Panc1 (cell line): ENCODE measurements at regions not wholly inside any gene's neighbourhood (a gene's known extent, or its start where the extent isn't known, plus 50 kb on each side); places are given as distances from the start of the nearest gene placed in this dataset.

ENCODE experiments used
- ATAC-seq: fragments of 200-7000 bp; cut with Tn5 transposase; 2 replicates; pipeline ENCODE4 v1.9.1; 2020; ENCODE audit warnings: mild to moderate bottlenecking, moderate library complexity
- BruUV-seq: library from RNA; stranded (reverse); fragments of 400-500 nt; replicated peaks from 2 replicates; lab custom pipeline; 2021; lab: Mats Ljungman, UMichigan
- CTCF ChIA-PET: fragments of 300-600 bp; sonication (Branson Sonifier 250); formaldehyde crosslinking; loops from one replicate; lab custom pipeline; 2022; ENCODE audit warnings: antibody characterized with exemption; lab: Charles Lee
- POLR2A ChIA-PET: fragments of 300-600 bp; sonication (Branson Sonifier 250); formaldehyde crosslinking; loops from one replicate; lab custom pipeline; 2022; ENCODE audit warnings: antibody characterized with exemption; lab: Charles Lee
- DNase-seq: peaks from one replicate; pipeline ENCODE4 v3.0.0-alpha.2; 2010; ENCODE audit warnings: low read depth, low spot score
- H3K27ac ChIP-seq: 2 replicates; pipeline ENCODE4 v1.5.1; 2011; ENCODE audit warnings: mild to moderate bottlenecking, low read length, inconsistent platforms
- H3K27me3 ChIP-seq: fragments of 200-500 bp; sonication (Bioruptor generic); 2 replicates; pipeline ENCODE4 v1.6.0; 2014; ENCODE audit warnings: low read length, inconsistent platforms; ENCODE audit not compliant: control insufficient read depth, insufficient read depth
- H3K36me3 ChIP-seq: fragments of 200-500 bp; sonication (Bioruptor generic); 2 replicates; pipeline ENCODE4 v1.5.1; 2014; ENCODE audit warnings: inconsistent platforms, mild to moderate bottlenecking, low read length, moderate library complexity; ENCODE audit not compliant: control insufficient read depth, insufficient read depth
- H3K4me1 ChIP-seq: 2 replicates; pipeline ENCODE4 v1.5.1; 2011; ENCODE audit warnings: inconsistent platforms, mild to moderate bottlenecking, low read length, moderate library complexity; ENCODE audit not compliant: control insufficient read depth, insufficient read depth
- H3K4me3 ChIP-seq, 2 experiments: 2 replicates each; pipeline ENCODE4 v1.5.1; 2011 to 2012; ENCODE audit warnings: low read depth in 2 of 2, low read length in 2 of 2, mild to moderate bottlenecking in 2 of 2, inconsistent platforms in 1 of 2, moderate library complexity in 1 of 2
- H3K9me3 ChIP-seq: fragments of 200-500 bp; sonication (Bioruptor generic); 2 replicates; pipeline ENCODE4 v1.5.1; 2014; ENCODE audit warnings: low read depth, mild to moderate bottlenecking, inconsistent platforms, low read length, moderate library complexity; ENCODE audit not compliant: control insufficient read depth, insufficient read depth
- CTCF ChIP-seq: fragments of 450-650 bp; IDR thresholded peaks from 2 replicates; pipeline ENCODE4 v1.5.1; 2017; ENCODE audit warnings: mild to moderate bottlenecking
- POLR2AphosphoS5 ChIP-seq: IDR thresholded peaks from 2 replicates; pipeline ENCODE4 v1.6.1; 2012; ENCODE audit warnings: mild to moderate bottlenecking, low read depth, low read length, moderate library complexity
- REST ChIP-seq, 2 experiments: IDR thresholded peaks; 2 replicates each; pipeline ENCODE4 v1.6.1; 2011 to 2012; ENCODE audit warnings: low read depth in 2 of 2, control low read depth in 1 of 2, low read length in 1 of 2, mild to moderate bottlenecking in 1 of 2, moderate library complexity in 1 of 2; ENCODE audit not compliant: insufficient read depth in 1 of 2
- SIN3A ChIP-seq: IDR thresholded peaks from 2 replicates; pipeline ENCODE4 v1.6.1; 2012; ENCODE audit warnings: low read depth, mild to moderate bottlenecking, low read length, moderate library complexity, borderline replicate concordance; ENCODE audit not compliant: insufficient read depth
- TCF7L2 ChIP-seq: IDR thresholded peaks from 2 replicates; pipeline ENCODE4 v1.6.1; 2011; ENCODE audit warnings: mild to moderate bottlenecking, low read depth, low read length, inconsistent platforms
- in situ Hi-C: cut with HindIII; loops from 2 replicates; pipeline ENCODE4 v1.10.0; 2016; ENCODE audit warnings: low sequenced_read_pairs, low pct_unique_long_range_greater_than_20kb
- intact Hi-C: fragments of 100-400 bp; cut with micrococcal nuclease; formaldehyde crosslinking; loops from one replicate; pipeline ENCODE4 v1.10.0; 2022; ENCODE audit not compliant: unreplicated experiment

- Histone ChIP-seq H3K27me3 (no peaks in the 10 kb centered on the region), H3K36me3 (no peaks in the 10 kb centered on the region), H3K9me3 (no peaks in the 10 kb centered on the region), H3K4me3 (no peak overlapping the region), H3K4me1 (no peaks in the 10 kb centered on the region), H3K27ac (no peak overlapping the region)
- ATAC-seq (no peak), DNase-seq (no peak)
- BruUV-seq, result no TSS peak
- in situ Hi-C loops (no loop called here), intact Hi-C loops (no loop called here)
- ChIA-PET CTCF (no interaction called here), POLR2A (no interaction called here)
- TF ChIP-seq CTCF (no peak), POLR2AphosphoS5 (no peak), REST (IDR thresholded peaks at IDR 0.05; ENCODE audit: insufficient read depth in 1 of 2, low read depth in 2 of 2, low read length in 1 of 2) (no peak), TCF7L2 (no peak), SIN3A (no peak)
Measured at GRCh38 chr13:108478179-108478578, 151.2 kb upstream of the MYO16 start.

- ChIA-PET POLR2A (no interaction called here), CTCF (no interaction called here)
- Histone ChIP-seq H3K27ac (no peak overlapping the region), H3K27me3 (no peaks in the 10 kb centered on the region), H3K4me3 (no peak overlapping the region), H3K36me3 (no peaks in the 10 kb centered on the region), H3K4me1 (no peaks in the 10 kb centered on the region), H3K9me3 (no peaks in the 10 kb centered on the region)
- no TSS peak for BruUV-seq
- DNase-seq (no peak), ATAC-seq (no peak)
- no peak for TF ChIP-seq POLR2AphosphoS5
- TF ChIP-seq SIN3A, result no peak
- no peak for TF ChIP-seq TCF7L2
- TF ChIP-seq CTCF, result no peak
- no peak for TF ChIP-seq REST (IDR thresholded peaks at IDR 0.05; ENCODE audit: insufficient read depth in 1 of 2, low read depth in 2 of 2, low read length in 1 of 2)
- in situ Hi-C loops (no loop called here), intact Hi-C loops (no loop called here)
Measured at GRCh38 chr13:108483981-108484380, 145.4 kb upstream of the MYO16 start.
